ENCODE measurements at regions not wholly inside any gene's neighbourhood (a gene's known extent, or its start where the extent isn't known, plus 50 kb on each side); places are given as distances from the start of the nearest gene placed in this dataset.

DNA sequence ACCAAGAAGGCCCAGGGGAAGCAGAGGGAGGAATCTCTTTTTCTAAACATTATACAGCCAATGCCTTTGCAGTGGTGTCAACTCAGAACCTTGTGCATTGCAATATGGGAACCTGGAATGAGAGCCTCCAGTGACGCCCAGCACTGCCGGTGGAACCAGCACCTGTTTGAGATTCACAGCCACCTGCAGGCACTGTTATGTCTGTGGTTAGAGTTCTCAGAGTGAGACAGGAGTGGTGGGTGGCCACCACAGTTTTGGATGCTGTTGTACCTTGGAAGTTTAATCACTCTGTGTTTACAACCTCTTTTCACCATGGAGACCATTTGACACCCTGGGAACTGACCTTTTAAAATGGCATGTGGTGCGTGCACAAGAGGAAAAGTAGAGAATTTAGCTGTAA, 185.3 kb upstream of the KCNG1 start:
- no peak for TF ChIP-seq EZH2phosphoT487 (IDR thresholded peaks at IDR 0.05; ENCODE audit: low read length)
- TF ChIP-seq, protein P1, sequence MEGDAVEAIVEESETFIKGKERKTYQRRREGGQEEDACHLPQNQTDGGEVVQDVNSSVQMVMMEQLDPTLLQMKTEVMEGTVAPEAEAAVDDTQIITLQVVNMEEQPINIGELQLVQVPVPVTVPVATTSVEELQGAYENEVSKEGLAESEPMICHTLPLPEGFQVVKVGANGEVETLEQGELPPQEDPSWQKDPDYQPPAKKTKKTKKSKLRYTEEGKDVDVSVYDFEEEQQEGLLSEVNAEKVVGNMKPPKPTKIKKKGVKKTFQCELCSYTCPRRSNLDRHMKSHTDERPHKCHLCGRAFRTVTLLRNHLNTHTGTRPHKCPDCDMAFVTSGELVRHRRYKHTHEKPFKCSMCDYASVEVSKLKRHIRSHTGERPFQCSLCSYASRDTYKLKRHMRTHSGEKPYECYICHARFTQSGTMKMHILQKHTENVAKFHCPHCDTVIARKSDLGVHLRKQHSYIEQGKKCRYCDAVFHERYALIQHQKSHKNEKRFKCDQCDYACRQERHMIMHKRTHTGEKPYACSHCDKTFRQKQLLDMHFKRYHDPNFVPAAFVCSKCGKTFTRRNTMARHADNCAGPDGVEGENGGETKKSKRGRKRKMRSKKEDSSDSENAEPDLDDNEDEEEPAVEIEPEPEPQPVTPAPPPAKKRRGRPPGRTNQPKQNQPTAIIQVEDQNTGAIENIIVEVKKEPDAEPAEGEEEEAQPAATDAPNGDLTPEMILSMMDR (IDR thresholded peaks at IDR 0.05; ENCODE audit: low read length) = no peak
